ENCODE measurements at regions not wholly inside any gene's neighbourhood (a gene's known extent, or its start where the extent isn't known, plus 50 kb on each side); places are given as distances from the start of the nearest gene placed in this dataset.

DNA sequence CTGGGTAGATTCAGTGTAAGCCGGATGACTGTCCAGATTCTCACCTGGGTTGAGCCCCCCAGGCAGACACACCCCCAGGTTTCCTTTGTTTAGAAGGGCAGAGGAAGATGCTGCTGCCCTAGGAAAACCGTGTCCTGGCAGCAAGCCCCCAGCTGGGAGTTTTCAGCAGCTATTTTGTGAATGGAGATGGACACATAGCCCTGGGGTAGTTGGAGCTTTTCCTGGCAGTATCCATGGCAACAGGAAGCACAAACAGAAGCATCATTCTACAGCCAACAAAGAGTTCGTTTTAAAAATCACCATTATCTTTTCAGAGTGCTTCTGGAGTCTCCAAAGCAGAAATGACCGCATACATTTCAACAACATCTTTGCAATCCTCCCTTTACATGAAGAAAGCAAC, 245.5 kb downstream of the BRD1 start (continued):
- TF ChIP-seq, protein P1, sequence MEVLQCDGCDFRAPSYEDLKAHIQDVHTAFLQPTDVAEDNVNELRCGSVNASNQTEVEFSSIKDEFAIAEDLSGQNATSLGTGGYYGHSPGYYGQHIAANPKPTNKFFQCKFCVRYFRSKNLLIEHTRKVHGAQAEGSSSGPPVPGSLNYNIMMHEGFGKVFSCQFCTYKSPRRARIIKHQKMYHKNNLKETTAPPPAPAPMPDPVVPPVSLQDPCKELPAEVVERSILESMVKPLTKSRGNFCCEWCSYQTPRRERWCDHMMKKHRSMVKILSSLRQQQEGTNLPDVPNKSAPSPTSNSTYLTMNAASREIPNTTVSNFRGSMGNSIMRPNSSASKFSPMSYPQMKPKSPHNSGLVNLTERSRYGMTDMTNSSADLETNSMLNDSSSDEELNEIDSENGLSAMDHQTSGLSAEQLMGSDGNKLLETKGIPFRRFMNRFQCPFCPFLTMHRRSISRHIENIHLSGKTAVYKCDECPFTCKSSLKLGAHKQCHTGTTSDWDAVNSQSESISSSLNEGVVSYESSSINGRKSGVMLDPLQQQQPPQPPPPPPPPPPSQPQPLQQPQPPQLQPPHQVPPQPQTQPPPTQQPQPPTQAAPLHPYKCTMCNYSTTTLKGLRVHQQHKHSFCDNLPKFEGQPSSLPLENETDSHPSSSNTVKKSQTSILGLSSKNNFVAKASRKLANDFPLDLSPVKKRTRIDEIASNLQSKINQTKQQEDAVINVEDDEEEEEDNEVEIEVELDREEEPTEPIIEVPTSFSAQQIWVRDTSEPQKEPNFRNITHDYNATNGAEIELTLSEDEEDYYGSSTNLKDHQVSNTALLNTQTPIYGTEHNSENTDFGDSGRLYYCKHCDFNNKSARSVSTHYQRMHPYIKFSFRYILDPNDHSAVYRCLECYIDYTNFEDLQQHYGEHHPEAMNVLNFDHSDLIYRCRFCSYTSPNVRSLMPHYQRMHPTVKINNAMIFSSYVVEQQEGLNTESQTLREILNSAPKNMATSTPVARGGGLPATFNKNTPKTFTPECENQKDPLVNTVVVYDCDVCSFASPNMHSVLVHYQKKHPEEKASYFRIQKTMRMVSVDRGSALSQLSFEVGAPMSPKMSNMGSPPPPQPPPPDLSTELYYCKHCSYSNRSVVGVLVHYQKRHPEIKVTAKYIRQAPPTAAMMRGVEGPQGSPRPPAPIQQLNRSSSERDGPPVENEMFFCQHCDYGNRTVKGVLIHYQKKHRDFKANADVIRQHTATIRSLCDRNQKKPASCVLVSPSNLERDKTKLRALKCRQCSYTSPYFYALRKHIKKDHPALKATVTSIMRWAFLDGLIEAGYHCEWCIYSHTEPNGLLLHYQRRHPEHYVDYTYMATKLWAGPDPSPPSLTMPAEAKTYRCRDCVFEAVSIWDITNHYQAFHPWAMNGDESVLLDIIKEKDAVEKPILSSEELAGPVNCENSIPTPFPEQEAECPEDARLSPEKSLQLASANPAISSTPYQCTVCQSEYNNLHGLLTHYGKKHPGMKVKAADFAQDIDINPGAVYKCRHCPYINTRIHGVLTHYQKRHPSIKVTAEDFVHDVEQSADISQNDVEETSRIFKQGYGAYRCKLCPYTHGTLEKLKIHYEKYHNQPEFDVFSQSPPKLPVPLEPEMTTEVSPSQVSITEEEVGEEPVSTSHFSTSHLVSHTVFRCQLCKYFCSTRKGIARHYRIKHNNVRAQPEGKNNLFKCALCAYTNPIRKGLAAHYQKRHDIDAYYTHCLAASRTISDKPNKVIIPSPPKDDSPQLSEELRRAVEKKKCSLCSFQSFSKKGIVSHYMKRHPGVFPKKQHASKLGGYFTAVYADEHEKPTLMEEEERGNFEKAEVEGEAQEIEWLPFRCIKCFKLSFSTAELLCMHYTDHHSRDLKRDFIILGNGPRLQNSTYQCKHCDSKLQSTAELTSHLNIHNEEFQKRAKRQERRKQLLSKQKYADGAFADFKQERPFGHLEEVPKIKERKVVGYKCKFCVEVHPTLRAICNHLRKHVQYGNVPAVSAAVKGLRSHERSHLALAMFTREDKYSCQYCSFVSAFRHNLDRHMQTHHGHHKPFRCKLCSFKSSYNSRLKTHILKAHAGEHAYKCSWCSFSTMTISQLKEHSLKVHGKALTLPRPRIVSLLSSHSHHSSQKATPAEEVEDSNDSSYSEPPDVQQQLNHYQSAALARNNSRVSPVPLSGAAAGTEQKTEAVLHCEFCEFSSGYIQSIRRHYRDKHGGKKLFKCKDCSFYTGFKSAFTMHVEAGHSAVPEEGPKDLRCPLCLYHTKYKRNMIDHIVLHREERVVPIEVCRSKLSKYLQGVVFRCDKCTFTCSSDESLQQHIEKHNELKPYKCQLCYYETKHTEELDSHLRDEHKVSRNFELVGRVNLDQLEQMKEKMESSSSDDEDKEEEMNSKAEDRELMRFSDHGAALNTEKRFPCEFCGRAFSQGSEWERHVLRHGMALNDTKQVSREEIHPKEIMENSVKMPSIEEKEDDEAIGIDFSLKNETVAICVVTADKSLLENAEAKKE (CRISPR knock-in tag; IDR thresholded peaks at IDR 0.05), result no peak
- TF ChIP-seq CREB1 (CRISPR knock-in tag; IDR thresholded peaks at IDR 0.05; ENCODE audit: low read depth) (no peak), EZH2 (IDR thresholded peaks at IDR 0.05; ENCODE audit: low read depth, unreplicated experiment) (no peak), EZH2phosphoT487 (IDR thresholded peaks at IDR 0.05; ENCODE audit: unreplicated experiment) (no peak), NANOG (IDR thresholded peaks at IDR 0.05; ENCODE audit: borderline replicate concordance) (no peak)

GRCh38 chr22:49580024-49580423, 247.6 kb downstream of the BRD1 start:
- no peak for DNase-seq (ENCODE audit: low spot score)
- TF ChIP-seq POLR2AphosphoS5 (IDR thresholded peaks at IDR 0.05; ENCODE audit: low read depth) (no peak), CREB1 (CRISPR knock-in tag; IDR thresholded peaks at IDR 0.05; ENCODE audit: low read depth) (no peak)
- TF ChIP-seq, protein P1 (CRISPR knock-in tag; IDR thresholded peaks at IDR 0.05), result no peak

More at GRCh38 chr22:49580024-49580423, 247.6 kb downstream of the BRD1 start:
- no peak overlapping the region for H3K27ac Mint-ChIP-seq
- no peaks in the 10 kb centered on the region; the same call in 2 of the 3 replicates for H3K4me1 Mint-ChIP-seq
- Histone ChIP-seq H3K36me3 (ENCODE audit: insufficient read depth) (peaks cover 9% of the 10 kb centered on the region), H3K27ac (ENCODE audit: low read depth) (no peak overlapping the region), H3K27me3 (ENCODE audit: insufficient read depth) (no peaks in the 10 kb centered on the region), H3K9me2 (ENCODE audit: insufficient read depth) (no peaks in the 10 kb centered on the region), H2AFZ (no peak overlapping the region), H3F3A (replicated peaks; ENCODE audit: low read depth) (no peaks in the 10 kb centered on the region), H3K4me1 (ENCODE audit: insufficient read depth) (no peaks in the 10 kb centered on the region), H3K79me2 (replicated peaks; ENCODE audit: insufficient read depth) (no peaks in the 10 kb centered on the region), H3K4me3 (no peak overlapping the region), H3K4me2 (no peak overlapping the region), H4K20me1 (replicated peaks; ENCODE audit: insufficient read depth) (no peaks in the 10 kb centered on the region)
- no peaks in the 10 kb centered on the region for H3K27me3 Mint-ChIP-seq (ENCODE audit: insufficient read depth, low read depth, poor library complexity)
- H3K9me3 Mint-ChIP-seq, result peaks cover 6% of the 10 kb centered on the region; the same call in 2 of the 3 replicates
- no peak overlapping the region for H3K4me3 Mint-ChIP-seq
- no peaks in the 10 kb centered on the region for H3K36me3 Mint-ChIP-seq (ENCODE audit: low read depth)
- no peak for ATAC-seq

Data from GM23338 (cell line).